NCI-H446 (cell line): ENCODE measurements at regions not wholly inside any gene's neighbourhood (a gene's known extent, or its start where the extent isn't known, plus 50 kb on each side); places are given as distances from the start of the nearest gene placed in this dataset.

Source experiments
- DNase-seq, 2 experiments: peaks; one replicate each; lab custom pipeline; 2025; lab: John Stamatoyannopoulos, UW

DNA sequence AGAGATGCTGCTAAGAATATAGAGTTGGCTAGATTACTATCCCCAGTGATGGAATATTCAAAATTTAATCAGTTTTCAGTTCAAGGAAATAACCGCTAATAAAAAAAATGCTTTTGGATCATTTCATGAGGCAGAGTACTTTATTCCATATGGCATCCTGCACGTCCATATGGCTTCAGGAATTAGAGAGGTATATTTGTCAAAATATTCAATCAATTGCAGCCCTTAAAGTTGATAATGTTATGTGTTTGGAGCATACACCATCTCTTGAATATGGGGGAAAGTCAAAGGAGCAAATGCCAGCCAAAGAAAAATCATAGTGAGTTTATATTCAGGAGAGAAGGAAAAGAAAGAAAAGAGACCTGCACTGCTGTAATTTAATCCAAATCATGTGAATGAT is 266.4 kb downstream of the TMEM182 start:
- DNase-seq: peak in 1 of 2 experiments; percentile 42
